ENCODE measurements at regions not wholly inside any gene's neighbourhood (a gene's known extent, or its start where the extent isn't known, plus 50 kb on each side); places are given as distances from the start of the nearest gene placed in this dataset.

DNA sequence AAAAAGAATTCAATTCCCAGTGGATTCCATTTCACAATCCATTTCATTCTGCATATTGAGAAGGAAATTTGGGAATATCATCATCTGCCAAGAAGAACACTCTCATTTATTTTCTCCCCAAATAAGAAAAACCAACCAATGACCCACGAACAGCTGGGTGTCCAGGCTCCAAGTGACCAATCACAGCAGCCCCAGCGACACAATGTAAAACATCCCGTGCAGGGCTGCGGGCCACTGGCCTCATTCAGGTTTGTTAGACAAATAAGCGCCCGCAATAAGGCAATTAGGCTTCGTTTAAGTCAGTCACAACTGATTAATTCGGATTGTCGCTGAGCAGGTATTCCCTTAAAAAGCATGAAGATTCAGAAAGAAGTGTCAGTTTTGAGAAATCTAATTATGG lies 378.6 kb downstream of the EIPR1 start:
- no peak for DNase-seq (ENCODE audit: low read depth)

DNA sequence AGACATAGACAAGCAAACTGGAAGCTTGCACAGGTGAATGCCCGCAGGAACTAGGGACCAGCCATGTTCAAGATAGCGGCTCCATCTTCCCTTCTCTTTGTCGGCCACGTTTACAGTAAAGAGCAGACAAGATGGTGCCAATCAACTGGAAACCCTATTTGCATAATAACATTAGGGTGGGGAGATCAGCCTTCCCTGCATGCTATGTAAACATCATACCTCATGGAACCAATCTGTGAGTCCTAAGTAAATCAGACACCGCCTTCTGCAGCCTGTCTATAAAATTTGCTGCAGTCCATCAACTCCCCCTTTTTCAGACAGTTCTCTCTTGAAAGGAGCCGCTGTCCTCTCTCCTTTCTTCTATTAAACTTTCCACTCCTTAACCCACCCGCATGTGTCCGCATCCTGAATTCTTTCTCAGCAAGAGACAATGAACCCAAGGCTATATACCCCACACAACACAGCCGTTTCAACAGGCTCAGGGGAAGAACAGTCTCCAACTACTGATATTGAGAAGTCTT lies 384.4 kb downstream of the EIPR1 start:
- DNase-seq (ENCODE audit: low read depth) = no peak

DNA sequence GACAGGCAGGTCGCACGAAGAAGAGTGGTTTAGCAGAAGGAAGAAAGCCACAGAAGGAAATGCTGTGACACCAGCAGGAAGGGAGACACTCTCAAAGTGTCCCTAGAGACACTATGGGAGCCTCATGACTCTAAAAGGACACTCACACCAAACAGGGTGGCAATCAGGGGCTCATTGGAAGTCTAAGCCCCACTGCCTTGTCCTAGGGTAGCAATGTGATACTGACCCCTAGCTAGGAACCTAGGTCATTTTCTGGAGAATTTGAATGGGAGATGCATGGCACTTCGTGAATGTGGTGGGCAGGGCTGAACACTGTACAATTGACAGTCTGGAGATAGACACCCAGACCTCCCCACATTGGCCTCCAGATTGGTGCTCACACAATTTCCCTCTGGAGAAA lies 385.0 kb downstream of the EIPR1 start:
- DNase-seq (ENCODE audit: low read depth) = no peak

DNA sequence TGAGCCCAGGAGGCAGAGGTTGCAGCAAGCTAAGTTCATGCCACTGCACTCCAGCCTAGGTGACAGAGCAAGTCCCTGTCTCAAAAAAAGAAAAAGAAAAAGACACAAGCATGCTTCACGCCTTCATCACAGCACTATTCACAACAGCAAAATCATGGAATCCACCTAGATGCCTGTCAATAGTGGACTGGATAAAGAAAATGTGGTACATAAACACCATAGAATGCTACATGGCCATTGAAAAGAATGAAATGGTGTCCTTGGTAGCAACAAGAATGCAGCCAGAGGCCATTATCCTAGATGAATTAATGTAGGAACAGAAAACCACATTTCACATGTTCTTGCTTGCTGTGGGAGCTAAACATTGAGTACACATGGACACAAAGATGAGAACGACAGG lies 392.6 kb downstream of the EIPR1 start:
- no peak for DNase-seq (ENCODE audit: low read depth)

DNA sequence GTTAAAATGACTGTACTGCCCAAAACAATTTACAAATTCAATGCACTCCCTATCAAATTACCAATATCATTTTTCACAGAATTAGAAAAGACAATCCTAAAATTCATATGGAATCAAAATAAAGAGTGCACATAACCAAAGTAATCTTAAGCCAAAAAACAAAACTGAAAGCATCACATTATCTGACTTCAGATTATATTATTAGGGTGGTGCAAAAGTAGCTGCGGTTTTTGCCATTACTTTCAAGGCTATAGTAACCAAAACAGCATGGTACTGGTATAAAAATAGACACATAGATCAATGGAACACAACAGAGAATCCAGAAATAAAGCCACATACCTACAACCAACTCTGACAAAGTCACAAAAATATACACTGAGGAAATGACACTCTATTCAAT lies 396.6 kb downstream of the EIPR1 start:
- DNase-seq (ENCODE audit: low read depth) = no peak

DNA sequence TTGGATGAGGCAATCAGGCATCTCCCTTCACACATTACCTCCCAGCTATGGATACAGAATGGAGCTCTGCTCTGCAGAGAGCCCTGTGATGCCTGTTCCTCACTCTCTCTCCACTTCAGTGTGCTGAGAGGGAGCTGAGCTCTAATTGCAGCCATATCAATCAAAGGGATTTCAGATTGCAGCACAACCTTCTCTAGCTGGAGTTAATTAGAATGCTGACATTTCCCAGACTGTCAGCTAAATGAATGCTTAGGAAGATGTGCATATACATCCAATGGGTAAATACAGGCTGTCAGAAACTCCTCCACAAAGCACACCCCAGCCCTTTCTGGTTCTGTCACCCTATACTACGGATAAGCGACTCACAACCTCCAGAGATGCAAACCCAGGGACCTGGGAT lies 402.6 kb downstream of the EIPR1 start:
- no peak for DNase-seq (ENCODE audit: low read depth)

DNA sequence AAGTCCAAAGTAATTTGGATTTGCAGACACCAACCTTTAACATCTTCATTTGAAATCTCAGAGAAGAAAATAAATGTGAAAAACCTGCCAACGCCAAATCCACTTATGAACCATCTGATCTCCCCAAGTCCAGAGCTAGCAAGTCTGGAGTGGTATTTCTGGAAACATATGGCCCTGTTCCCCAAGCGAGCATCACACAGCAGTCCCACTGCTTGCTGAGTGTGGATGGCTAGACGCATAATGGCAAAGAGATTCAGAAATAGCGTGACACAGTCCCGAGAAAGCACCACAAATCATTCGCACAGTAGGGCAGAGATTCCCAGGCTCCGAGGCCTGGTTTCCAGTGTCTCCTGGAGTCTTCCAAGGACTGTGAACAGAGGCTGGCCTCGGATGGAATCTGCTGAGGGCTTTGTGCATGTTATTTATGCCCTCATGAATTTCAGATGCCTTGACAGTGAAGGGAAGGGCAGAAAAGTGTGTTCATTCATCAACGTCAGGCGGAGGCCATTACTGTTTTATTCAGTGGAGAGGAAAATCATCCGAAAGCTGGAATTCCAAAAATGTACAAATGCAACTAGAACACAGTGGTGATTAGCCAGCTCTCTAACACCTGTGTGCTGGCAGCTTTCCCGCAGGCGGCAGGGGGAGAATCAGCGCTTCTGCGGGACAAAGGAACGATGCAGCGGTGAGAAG lies 417.0 kb downstream of the EIPR1 start:
- no peak for DNase-seq (ENCODE audit: low read depth)

DNA sequence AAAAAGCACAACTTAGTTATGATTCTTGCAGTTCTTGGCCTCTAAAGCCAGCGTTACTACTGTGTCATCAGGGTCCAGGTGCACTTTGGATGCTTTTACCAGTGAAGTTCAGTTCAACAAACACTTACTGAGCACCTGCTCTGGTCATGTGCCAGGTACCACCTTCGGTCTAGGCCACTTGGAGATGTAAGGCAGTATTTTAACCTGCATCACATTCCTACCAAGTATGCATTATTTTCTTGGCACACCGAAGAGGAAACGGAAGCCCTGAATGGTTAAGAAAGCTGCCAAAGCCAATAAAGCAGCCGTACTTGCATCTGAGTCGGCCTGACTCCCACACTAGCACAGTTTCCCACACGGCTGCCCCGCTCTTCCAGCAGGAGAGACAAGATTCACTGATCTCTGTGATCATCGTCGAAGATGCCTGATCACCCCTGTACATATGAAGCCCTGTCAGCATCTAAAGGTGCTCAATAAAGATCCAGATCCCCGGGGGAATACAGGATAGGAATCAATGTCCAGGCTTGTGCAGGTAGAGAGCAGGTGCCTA lies 427.1 kb downstream of the EIPR1 start:
- DNase-seq (ENCODE audit: low read depth) = no peak

DNA sequence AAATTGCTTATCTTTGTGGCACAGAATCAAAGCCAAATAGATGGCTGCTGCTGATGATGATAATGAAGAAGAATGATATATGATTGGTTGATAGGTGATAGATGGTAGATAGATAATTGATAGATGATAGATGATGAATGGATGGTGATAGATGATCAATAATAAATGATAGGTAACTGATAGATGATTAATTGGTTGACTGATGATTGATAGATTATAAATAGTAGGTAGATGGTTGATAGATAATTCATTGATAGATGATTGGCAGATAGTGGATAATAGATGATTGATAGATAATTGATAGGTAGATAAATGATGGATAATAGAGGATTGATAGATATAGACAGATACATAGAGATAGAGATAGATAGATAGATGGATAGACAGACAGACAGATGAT lies 430.2 kb downstream of the EIPR1 start:
- DNase-seq (ENCODE audit: low read depth) = no peak

DNA sequence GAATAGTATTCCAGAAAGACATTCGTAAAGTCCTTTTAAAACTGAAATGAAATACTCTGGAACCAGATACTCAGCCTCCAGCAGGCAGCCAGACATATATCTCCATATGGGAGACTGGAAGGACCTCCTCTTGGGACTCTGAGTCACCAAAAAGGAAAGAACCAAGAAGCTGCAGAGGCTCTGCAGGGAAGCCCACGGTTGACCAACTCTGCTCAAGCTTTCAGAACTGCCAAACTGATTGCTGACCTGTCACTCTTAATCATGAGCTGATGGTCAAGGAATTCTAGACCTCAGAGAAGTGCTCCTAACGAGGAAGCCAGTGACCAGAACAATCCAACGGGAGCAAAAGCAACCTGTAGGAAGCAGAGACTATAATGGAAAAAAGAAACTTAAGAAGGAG lies 434.7 kb downstream of the EIPR1 start:
- DNase-seq (ENCODE audit: low read depth) = no peak

DNA sequence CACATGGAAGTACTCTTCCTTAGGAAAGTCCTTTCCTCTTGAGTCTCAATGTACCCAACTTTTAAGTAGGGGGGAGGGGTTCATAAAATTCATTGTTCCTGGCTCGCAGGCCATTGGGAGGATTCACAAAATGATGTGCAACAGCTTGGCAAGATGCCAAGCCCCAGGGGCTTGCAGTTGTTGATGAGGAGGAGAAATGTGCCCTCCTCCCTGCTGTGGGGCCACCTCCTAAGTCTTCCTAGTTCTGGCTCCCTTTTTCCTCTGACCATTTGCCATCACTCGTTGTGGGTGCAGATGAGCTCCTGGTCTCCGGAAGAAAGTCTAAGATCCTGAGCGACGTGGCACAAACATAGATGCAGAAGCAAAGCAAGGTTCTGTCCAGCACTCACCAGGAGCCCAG lies 435.4 kb downstream of the EIPR1 start:
- no peak for DNase-seq (ENCODE audit: low read depth)

DNA sequence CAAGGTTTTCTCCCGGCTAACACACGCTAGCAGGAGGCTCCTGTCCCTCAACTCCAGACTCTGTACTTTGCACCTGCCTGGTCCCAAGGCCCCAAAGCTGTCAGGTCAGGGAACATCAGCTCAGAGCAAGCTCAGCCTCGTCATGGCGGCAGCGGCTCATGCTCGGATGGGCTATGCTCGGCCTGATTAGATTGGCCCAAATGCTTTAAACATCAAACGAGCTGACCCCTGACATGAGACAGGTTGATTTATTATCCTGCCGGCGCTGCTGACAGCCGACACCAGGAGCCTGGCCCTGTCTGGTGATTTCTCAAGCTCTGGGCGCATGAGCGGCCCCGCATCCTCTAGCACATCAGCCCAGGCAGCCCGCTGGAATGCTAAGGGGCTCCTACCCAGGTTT lies 436.4 kb downstream of the EIPR1 start:
- no peak for DNase-seq (ENCODE audit: low read depth)

DNA sequence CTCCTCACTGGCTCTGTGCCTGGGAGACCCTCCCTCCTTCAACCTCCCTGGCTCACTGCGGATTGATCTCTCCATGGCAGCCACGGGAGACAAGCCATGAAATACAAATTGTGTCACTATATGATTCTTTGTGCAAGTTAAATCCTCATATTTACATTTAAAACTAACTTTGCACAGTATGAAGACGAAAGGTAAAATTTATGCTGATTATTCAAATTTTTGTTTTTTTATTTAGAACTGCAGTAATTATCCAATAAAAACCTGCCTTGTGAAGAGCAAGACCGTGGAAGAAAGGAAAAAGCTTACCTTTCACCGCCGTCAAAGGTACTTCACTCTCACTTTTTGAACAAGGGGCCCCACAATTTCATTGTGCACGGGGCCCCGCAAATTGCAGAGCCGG lies 436.9 kb downstream of the EIPR1 start:
- no peak for DNase-seq (ENCODE audit: low read depth)

DNA sequence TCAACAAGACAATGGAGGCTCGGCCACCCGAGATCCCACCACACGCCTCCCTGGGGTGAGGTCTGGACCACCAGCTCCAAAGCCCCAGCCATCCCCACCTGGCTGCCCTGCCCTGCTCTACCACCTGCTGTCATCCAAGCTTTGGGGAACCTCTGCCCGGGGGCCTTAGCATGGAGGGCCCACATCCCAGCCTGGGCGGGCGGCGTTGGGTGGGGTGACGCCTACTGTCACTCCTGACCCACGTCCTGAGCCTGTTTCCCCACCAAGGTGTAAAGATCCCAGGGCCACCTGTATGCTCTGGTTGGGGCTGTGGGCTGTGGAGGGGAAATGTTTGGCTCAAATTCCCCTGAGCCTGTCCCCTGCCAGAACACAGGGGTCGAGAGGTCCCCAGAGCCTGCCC lies 437.6 kb downstream of the EIPR1 start:
- no peak for DNase-seq (ENCODE audit: low read depth)

DNA sequence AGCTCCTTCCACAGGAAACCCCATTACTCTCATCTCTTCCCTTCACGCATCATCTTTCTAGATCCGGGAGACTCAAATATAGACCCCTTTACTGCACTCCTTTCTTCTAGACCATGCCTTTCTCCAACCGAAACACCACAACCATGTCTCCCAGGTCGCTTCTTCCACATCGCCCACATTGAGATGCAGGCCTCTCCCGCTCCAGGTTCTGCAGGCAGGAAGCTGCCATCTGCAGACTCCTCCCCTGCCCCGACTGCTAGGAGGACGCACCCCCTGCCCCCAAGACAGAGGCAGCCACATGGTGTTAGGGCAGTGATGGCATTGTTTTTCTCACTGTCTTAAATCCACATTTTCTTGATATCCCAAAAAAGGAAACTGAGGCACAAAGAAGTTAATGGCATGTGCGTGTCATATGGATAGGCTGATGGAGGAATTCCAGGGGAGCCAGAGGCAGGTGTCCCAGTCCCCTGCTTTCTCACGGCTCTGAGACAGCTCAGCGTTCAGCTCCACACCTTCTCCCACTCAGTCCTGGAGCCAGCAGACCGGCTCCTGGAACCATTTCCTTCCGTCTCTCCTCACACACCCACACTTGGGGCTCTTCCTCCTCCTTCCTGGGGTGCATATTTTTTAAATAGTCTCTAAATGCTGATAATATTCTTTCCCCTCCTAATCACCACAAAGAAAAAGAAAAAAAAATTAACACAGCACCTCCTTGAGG lies 438.4 kb downstream of the EIPR1 start:
- no peak for DNase-seq (ENCODE audit: low read depth)

DNA sequence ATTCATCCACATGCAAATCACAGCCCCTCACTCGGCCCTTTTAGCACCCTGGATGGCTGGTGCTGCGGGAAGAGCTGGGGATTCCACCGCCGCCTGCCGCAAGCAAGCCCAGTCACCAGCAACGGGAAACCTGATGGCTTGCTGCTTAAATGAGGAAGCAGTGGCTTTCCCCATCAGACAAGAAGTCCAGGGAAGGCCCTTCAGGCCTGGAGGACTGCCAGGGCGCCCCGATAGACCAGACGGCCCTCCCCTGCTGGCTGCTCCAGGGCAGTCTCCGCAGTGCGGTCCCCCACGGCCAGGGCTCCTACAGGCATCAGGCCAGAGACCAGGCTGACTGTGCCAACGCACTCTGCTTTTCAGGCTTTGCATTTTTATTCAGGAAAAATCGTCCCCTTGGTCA lies 439.1 kb downstream of the EIPR1 start:
- no peak for DNase-seq (ENCODE audit: low read depth)

DNA sequence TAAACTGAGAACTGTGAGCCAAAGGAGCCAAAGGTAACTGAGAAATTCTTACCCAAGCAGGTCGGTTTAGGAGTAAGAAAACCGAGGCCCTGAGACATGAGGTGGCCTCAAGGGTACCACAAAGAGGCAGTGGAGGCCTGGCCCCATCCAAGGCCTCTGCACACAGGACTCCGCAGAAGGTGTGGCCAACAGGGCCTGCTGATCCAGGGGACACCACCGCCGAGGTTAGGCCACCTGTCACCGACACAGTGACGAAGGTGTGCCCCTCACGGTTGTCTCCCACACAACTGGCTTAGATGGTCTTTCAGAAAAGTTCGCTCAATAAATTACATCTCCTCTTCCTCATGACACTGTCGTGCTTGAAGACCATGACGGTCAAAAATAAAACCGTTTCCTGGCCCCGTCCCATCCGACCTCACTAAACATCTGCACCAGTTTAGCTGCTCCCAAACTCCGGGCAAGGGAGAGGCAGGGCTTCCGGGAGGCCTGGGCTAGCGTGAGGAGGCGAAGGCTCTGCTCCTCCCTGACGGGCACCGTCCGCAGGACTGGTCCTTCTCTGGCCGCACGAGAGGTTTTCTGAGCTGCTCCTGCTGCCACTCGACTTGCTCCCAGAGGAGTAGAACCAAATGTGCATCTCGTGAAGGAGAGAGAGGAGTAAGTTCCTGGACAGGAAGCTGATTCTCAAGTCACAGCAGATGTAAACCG lies 442.0 kb downstream of the EIPR1 start:
- DNase-seq (ENCODE audit: low read depth) = no peak

DNA sequence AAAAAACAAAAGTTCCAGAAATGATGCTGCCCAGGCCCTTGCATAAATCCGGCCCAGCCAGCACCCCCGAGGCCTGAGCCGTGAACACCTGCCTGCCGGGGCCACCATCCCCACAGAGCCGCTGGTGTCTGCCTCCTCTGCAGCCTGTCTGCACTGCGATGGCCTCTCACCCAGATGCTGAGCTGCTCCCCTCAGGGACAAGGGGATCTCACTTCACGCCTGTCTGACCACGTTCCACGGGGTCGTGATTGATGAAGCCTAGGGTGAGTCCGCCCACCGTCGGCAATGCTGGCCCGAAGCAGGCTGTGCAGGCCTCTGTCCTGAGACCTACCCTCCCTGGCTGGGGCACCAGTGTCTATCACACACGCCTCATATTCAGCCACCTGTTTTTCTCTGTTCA lies 444.2 kb downstream of the EIPR1 start:
- DNase-seq (ENCODE audit: low read depth) = no peak

DNA sequence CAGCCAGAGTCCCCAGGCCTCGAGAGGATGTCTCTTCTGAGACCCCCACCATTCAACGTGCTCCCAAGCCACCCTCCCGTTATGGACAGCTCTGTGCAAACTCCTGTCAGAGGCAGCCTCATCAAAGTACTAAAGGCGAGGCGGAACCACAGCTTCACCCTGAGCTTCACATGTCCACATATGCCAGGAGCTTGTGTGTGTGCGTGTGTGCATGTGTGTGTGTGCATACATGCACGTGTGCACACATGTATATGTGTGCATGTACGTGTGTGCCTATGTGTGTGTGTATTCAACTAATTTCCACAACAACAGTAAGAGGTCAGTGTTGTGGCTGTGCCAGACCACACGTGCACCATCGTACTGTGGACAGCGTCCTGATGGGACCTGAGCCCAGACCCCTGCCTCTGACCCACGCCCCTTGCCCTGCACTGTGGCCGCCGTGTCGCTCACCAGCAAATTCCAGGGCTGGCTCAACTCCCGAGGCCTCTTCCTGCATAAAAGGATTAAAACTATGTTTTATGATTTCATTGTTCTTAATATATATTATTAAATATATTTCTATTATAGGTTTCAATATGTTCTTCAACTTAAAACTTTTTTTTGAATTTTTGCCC lies 444.8 kb downstream of the EIPR1 start:
- DNase-seq (ENCODE audit: low read depth) = no peak

DNA sequence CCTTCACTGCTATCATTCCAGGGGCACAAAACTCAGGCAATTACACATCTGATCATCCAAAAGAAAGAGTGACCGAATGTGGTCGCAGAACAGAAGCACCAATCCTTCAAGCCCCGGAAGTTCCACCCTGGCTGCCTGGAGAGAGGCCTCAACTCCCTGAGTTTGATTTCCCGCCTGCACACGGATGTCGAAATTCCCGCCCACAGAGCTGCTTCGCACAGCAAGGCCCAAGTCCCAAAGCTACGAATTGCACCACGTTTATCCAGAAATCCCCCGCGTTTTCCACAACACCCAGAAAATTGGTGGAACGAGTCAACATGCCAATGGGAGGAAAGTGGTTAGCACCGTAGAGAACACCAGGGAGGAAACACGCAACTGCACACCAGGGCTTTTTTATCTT lies 445.4 kb downstream of the EIPR1 start:
- DNase-seq (ENCODE audit: low read depth) = no peak

DNA sequence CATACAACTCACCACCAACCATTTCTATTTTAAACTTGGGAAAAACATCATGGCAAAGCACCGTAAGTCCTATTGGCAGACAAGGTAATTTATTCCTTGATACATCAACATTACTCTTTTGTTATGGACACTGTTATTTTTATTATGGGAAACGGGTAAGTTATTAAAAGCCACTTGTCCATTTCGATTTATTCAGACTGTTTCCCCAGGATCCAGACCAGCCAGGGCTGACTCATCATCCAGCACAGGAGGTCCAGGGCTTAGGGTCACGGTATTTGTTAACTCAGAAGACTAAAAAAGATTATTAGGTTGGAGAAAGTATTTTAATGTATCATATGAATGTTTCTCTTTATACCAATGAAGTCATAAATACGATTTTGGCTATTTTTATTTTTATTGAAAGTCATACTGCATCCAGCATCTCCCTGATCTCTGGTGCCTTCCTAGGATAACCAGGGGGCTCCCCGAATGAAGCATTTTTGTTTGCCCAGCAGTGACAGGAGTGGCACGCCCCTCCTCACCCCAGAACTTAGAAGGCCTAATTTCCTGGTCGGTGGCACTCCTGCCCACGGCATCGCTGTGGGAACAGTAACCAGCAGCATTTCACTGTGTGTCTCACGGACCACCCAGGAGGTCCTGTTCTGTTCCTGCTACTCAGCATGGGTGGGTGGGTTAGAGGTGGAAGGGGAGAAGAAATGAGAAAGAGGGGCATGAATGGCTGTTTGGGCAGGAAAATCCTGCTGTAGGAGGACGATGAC lies 446.1 kb downstream of the EIPR1 start:
- DNase-seq (ENCODE audit: low read depth) = no peak

DNA sequence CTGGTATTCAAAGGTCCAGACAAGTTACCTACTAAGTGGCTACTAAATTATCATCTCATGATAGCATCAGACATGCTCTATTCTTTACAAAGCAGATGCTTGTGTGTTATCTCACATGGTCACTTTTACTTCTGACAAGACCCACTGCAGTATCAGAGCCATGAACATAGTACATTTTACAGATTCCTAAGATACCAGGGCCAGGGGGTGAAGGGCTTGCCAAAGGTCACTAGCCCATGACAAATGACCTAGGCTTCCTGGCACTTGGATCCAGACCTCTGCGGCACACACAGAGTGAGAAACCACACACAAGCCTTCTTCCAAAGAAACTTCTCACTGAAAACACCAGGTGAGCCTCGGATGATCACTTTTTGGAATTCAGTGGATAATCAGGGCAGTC lies 446.8 kb downstream of the EIPR1 start:
- DNase-seq (ENCODE audit: low read depth) = no peak

Measured in renal cortical epithelial cell (primary cell).